Esophagus squamous epithelium (tissue), 5 donors: ENCODE measurements at regions not wholly inside any gene's neighbourhood (a gene's known extent, or its start where the extent isn't known, plus 50 kb on each side); places are given as distances from the start of the nearest gene placed in this dataset.

Source experiments
- DNase-seq: peaks from one replicate; lab custom pipeline; 2025; lab: John Stamatoyannopoulos, UW
- H3K27ac ChIP-seq, 4 donors: fragments of 200-600 bp; sonication (generic); one replicate each; pipeline ENCODE4 v1.5.1; 2016 to 2019; ENCODE audit warnings: mild to moderate bottlenecking in 1 of 4
- H3K27me3 ChIP-seq, 4 donors: fragments of 200-600 bp; sonication (generic); 1 replicate in 3 of 4; 2 replicates in 1 of 4; pipeline versions ENCODE4 v1.5.1 to v1.6.0; 2017 to 2021; ENCODE audit warnings: antibody characterized with exemption in 1 of 4
- H3K36me3 ChIP-seq, 3 donors: fragments of 200-600 bp; sonication (generic); one replicate each; pipeline ENCODE4 v1.5.1; 2016 to 2019
- H3K4me1 ChIP-seq, 3 donors: fragments of 200-600 bp; sonication (generic); one replicate each; pipeline ENCODE4 v1.5.1; 2017 to 2019
- H3K4me3 ChIP-seq, 4 donors: fragments of 200-600 bp; sonication (generic); 1 replicate in 3 of 4; 2 replicates in 1 of 4; pipeline ENCODE4 v1.5.1; 2016 to 2019; ENCODE audit warnings: mild to moderate bottlenecking in 2 of 4, moderate library complexity in 1 of 4
- H3K9me3 ChIP-seq, 3 donors: fragments of 200-600 bp; sonication (generic); one replicate each; pipeline ENCODE4 v1.5.1; 2016 to 2019
- CTCF ChIP-seq, 6 experiments: fragments of 450-650 bp in 4 of 6; fragments of 200-600 bp in 2 of 6; sonication (generic) in 2 of 6; IDR thresholded peaks; one replicate each; pipeline ENCODE4 v1.5.1; 2016 to 2019; ENCODE audit warnings: antibody characterized with exemption in 6 of 6, mild to moderate bottlenecking in 4 of 6, moderate library complexity in 4 of 6
- POLR2A ChIP-seq, 4 donors: fragments of 450-650 bp; IDR thresholded peaks; one replicate each; pipeline ENCODE4 v1.6.1; 2017; ENCODE audit warnings: antibody characterized with exemption in 4 of 4, mild to moderate bottlenecking in 4 of 4, moderate library complexity in 3 of 4
- WGBS, 2 donors: methylation state at CpG; one replicate each; pipeline ENCODE4 v1.1.5; 2018; 5-methylcytosine and 5-hydroxymethylcytosine counted together
- intact Hi-C: fragments of 100-400 bp; cut with DNase I; formaldehyde crosslinking; loops from one replicate; pipeline ENCODE4 v1.15.0; 2022
- donor health status: DM: yes; HTN: yes; CAD: no.

DNA sequence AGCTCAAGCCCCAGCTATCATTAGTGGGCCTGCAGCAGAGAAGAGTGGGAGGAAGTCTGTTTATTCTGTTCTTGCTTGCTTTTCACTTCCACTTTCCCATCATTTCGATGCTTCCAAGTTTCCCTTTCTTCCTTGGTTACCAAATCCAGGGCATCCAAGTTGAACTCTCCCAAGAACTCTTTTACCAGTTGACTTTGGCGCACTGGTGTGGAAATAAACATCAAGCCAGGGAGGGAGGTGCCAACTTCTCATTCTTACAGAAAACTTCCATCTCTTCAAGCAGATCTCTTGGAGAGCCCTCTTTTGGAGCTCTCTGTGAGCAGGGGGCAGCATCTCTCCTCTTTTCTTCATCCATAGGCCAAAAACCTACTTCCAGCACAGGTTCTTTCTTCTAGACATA, 85.7 kb upstream of the RGS17 start:
- no peak for DNase-seq
- Histone ChIP-seq H3K27me3 (no peaks in the 10 kb centered on the region), H3K9me3 (no peaks in the 10 kb centered on the region), H3K27ac (no peak overlapping the region), H3K4me1 (no peaks in the 10 kb centered on the region), H3K4me3 (no peak overlapping the region), H3K36me3 (no peaks in the 10 kb centered on the region)
- WGBS, 2 donors: 56 to 63% methylated on average over 2 of the region's 2 CpGs
- TF ChIP-seq POLR2A (IDR thresholded peaks at IDR 0.05): no peak
- no peak for TF ChIP-seq CTCF (IDR thresholded peaks at IDR 0.05)
- intact Hi-C loops: no loop called here

DNA sequence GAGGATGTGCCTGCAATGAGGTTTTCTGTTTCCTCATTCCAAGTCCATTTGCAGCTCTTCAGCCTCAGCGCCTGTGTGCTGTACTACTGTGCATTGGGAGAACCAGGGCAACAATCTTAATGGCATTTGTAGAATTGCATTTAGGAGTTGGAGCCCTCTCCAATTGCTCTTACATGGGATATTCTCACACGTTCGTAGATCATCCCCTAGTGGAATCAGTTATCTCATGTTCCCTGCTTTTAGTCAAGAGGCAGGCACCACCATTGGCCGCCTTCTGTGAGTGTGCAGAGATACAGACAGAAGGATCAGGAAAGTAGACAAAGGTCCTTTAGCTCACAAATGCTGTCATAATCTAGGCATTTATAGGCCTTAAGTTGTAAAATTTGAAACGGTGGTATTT, 84.2 kb upstream of the RGS17 start:
- no peaks in the 10 kb centered on the region for H3K36me3 ChIP-seq
- H3K27ac ChIP-seq: no peak overlapping the region
- H3K27me3 ChIP-seq: no peaks in the 10 kb centered on the region
- no peak for TF ChIP-seq POLR2A (IDR thresholded peaks at IDR 0.05)
- no peak for TF ChIP-seq CTCF (IDR thresholded peaks at IDR 0.05)
- DNase-seq: no peak
- no peaks in the 10 kb centered on the region for H3K9me3 ChIP-seq
- no peak overlapping the region for H3K4me3 ChIP-seq
- no peaks in the 10 kb centered on the region for H3K4me1 ChIP-seq
- 54 to 65% methylated on average over 5 of the region's 5 CpGs for WGBS, 2 donors
- intact Hi-C loops: no loop called here

- no peaks in the 10 kb centered on the region for H3K36me3 ChIP-seq
- intact Hi-C loops: no loop called here
- H3K4me1 ChIP-seq: no peaks in the 10 kb centered on the region
- no peak for DNase-seq
- H3K9me3 ChIP-seq: no peaks in the 10 kb centered on the region
- no peaks in the 10 kb centered on the region for H3K27me3 ChIP-seq
- TF ChIP-seq CTCF (IDR thresholded peaks at IDR 0.05): no peak
- TF ChIP-seq POLR2A (IDR thresholded peaks at IDR 0.05): no peak
- 13 to 40% methylated on average over 1 of the region's 1 CpG for WGBS, 2 donors
- H3K27ac ChIP-seq: no peak overlapping the region
- no peak overlapping the region for H3K4me3 ChIP-seq
These were observed 83.4 kb upstream of the RGS17 start for GRCh38 chr6:153214436-153214835.

- TF ChIP-seq CTCF (IDR thresholded peaks at IDR 0.05): no peak
- no peak for TF ChIP-seq POLR2A (IDR thresholded peaks at IDR 0.05)
- H3K4me3 ChIP-seq: no peak overlapping the region
- no peaks in the 10 kb centered on the region for H3K9me3 ChIP-seq
- no peak for DNase-seq
- H3K27me3 ChIP-seq: no peaks in the 10 kb centered on the region
- no peak overlapping the region for H3K27ac ChIP-seq
- 19 to 34% methylated on average over 5 of the region's 5 CpGs for WGBS, 2 donors
- no peaks in the 10 kb centered on the region for H3K4me1 ChIP-seq
- intact Hi-C loops: no loop called here
- H3K36me3 ChIP-seq: no peaks in the 10 kb centered on the region
These were observed 79.0 kb upstream of the RGS17 start for GRCh38 chr6:153210083-153210482.

DNA sequence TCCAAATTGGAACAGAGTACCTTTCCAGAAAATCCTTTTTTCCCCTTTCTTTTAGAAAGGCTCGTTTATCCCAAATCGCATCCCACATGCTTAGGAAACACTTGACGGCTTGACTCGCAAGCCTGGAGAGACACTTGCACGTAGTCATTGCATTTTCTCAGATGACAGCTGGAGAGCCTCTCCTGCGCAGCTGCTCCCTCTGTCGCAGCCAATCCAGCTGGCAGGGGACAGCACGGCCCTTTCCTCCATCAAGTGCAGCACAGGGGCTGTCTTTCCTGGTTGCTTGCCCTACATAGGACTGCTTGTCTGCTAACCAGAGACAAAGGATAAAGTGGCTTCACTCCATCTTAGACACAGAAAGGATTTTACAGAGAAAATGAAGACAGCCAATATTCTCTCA, 77.6 kb upstream of the RGS17 start:
- Histone ChIP-seq H3K27me3 (no peaks in the 10 kb centered on the region), H3K36me3 (no peaks in the 10 kb centered on the region), H3K4me1 (no peaks in the 10 kb centered on the region), H3K27ac (no peak overlapping the region), H3K4me3 (no peak overlapping the region), H3K9me3 (no peaks in the 10 kb centered on the region)
- no peak for DNase-seq
- 55 to 74% methylated on average over 8 of the region's 8 CpGs for WGBS, 2 donors
- no peak for TF ChIP-seq POLR2A (IDR thresholded peaks at IDR 0.05)
- TF ChIP-seq CTCF (IDR thresholded peaks at IDR 0.05): no peak
- intact Hi-C loops: no loop called here
